ENCODE measurements at regions not wholly inside any gene's neighbourhood (a gene's known extent, or its start where the extent isn't known, plus 50 kb on each side); places are given as distances from the start of the nearest gene placed in this dataset.

GRCh38 chr9:3006851-3007250 is 163.0 kb upstream of the PUM3 start:
- H3K4me3 ChIP-seq (ENCODE audit: low read depth, low read length): no peak overlapping the region
- no peak for DNase-seq (ENCODE audit: low read depth)
- no peak for TF ChIP-seq CTCF (IDR thresholded peaks at IDR 0.05; ENCODE audit: insufficient read depth, low read length)

GRCh38 chr9:3004572-3004971 is 160.7 kb upstream of the PUM3 start:
- TF ChIP-seq CTCF (IDR thresholded peaks at IDR 0.05; ENCODE audit: insufficient read depth, low read length): no peak
- no peak for DNase-seq (ENCODE audit: low read depth)
- no peak overlapping the region for H3K4me3 ChIP-seq (ENCODE audit: low read depth, low read length)

- DNase-seq (ENCODE audit: low read depth): no peak
- no peak for TF ChIP-seq CTCF (IDR thresholded peaks at IDR 0.05; ENCODE audit: insufficient read depth, low read length)
- no peak overlapping the region for H3K4me3 ChIP-seq (ENCODE audit: low read depth, low read length)
Observed at GRCh38 chr9:3001311-3001710, 157.4 kb upstream of the PUM3 start.

GRCh38 chr9:2992427-2992826 is 148.5 kb upstream of the PUM3 start:
- DNase-seq (ENCODE audit: low read depth): no peak
- TF ChIP-seq CTCF (IDR thresholded peaks at IDR 0.05; ENCODE audit: insufficient read depth, low read length): no peak
- no peak overlapping the region for H3K4me3 ChIP-seq (ENCODE audit: low read depth, low read length)

- no peak overlapping the region for H3K4me3 ChIP-seq (ENCODE audit: low read depth, low read length)
- DNase-seq (ENCODE audit: low read depth): peak; percentile 10
- peak; percentile 36 for TF ChIP-seq CTCF (IDR thresholded peaks at IDR 0.05; ENCODE audit: insufficient read depth, low read length)
Observed at GRCh38 chr9:2991292-2991691, 147.4 kb upstream of the PUM3 start.

- no peak for TF ChIP-seq CTCF (IDR thresholded peaks at IDR 0.05; ENCODE audit: insufficient read depth, low read length)
- H3K4me3 ChIP-seq (ENCODE audit: low read depth, low read length): no peak overlapping the region
- no peak for DNase-seq (ENCODE audit: low read depth)
Observed at GRCh38 chr9:2987679-2988078, 143.8 kb upstream of the PUM3 start.

- DNase-seq (ENCODE audit: low read depth): no peak
- H3K4me3 ChIP-seq (ENCODE audit: low read depth, low read length): no peak overlapping the region
- TF ChIP-seq CTCF (IDR thresholded peaks at IDR 0.05; ENCODE audit: insufficient read depth, low read length): no peak
Observed at GRCh38 chr9:2985343-2985742, 141.4 kb upstream of the PUM3 start.
